ENCODE measurements at regions not wholly inside any gene's neighbourhood (a gene's known extent, or its start where the extent isn't known, plus 50 kb on each side); places are given as distances from the start of the nearest gene placed in this dataset.

- no peak for DNase-seq
- Mint-ChIP-seq H3K9me3 (ENCODE audit: insufficient read depth) (no peaks in the 10 kb centered on the region), H3K4me1 (ENCODE audit: low read depth) (no peaks in the 10 kb centered on the region), H3K27me3 (ENCODE audit: low read depth) (no peaks in the 10 kb centered on the region), H3K27ac (no peak overlapping the region), H3K36me3 (ENCODE audit: low read depth) (no peaks in the 10 kb centered on the region), H3K4me3 (no peak overlapping the region)
- no peak for ATAC-seq
- CTCF ChIA-PET = interaction anchor here (1.0 kb wide), 1 partner anchor 67 kb away, joined by 3 read pairs; no protein-coding TSS in a partner anchor
- POLR2A ChIA-PET = no interaction called here
Measured at GRCh38 chr2:105181282-105181681, 60.3 kb upstream of the GPR45 start.

DNA sequence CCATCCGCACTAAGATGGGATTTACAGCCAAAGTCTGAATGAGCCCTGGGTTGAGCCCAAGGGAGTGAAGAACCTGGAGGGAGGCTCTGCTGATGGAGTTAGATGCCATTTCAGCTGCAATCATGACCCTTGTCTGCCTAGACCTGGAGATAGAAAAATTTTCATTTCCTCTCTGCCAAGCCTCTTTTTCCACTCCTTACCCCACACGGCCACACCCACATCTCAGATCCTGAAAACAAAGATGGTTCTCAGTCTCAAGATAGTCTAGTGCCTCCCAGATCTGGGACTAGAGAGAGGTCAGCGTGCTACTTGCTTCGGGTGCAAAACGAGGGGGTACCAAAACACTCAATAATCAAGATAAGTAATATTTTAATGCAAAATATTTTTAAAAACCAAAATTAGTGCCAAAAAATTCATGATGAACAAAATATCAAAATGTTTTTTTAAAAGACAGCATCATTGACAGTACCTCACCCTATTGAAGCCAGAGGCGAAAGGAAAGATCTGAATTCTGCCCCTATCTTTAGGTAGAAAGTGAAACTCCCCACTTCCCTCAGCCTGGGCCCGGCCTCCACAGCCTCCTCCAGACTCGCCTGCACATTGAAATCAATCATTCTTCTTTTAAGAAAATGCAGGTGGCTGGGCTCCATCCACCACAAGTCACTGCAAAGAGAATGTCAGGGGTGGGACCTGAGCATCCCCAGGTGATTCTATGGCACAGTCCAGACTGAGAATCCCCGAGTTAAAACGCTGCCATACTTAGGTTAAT lies 57.8 kb upstream of the GPR45 start:
- no peak for DNase-seq
- no peaks in the 10 kb centered on the region for H3K36me3 Mint-ChIP-seq (ENCODE audit: low read depth)
- no peaks in the 10 kb centered on the region for H3K4me1 Mint-ChIP-seq (ENCODE audit: low read depth)
- no peak for ATAC-seq
- ChIA-PET POLR2A (no interaction called here), CTCF (no interaction called here)
- no peak overlapping the region for H3K4me3 Mint-ChIP-seq
- H3K9me3 Mint-ChIP-seq (ENCODE audit: insufficient read depth) = no peaks in the 10 kb centered on the region
- H3K27ac Mint-ChIP-seq = no peak overlapping the region
- no peaks in the 10 kb centered on the region for H3K27me3 Mint-ChIP-seq (ENCODE audit: low read depth)

- ATAC-seq (no peak), DNase-seq (no peak)
- H3K36me3 Mint-ChIP-seq (ENCODE audit: low read depth) = no peaks in the 10 kb centered on the region
- H3K27ac Mint-ChIP-seq = no peak overlapping the region
- H3K27me3 Mint-ChIP-seq (ENCODE audit: low read depth) = no peaks in the 10 kb centered on the region
- no peak overlapping the region for H3K4me3 Mint-ChIP-seq
- no peaks in the 10 kb centered on the region for H3K4me1 Mint-ChIP-seq (ENCODE audit: low read depth)
- no peaks in the 10 kb centered on the region for H3K9me3 Mint-ChIP-seq (ENCODE audit: insufficient read depth)
- POLR2A ChIA-PET = no interaction called here
- CTCF ChIA-PET = no interaction called here
Measured at GRCh38 chr2:105184420-105184819, 57.1 kb upstream of the GPR45 start.

GRCh38 chr2:105186967-105187498 lies 54.5 kb upstream of the GPR45 start:
- Mint-ChIP-seq H3K27me3 (ENCODE audit: low read depth) (peaks cover 3% of the 10 kb centered on the region), H3K27ac (no peak overlapping the region), H3K4me3 (no peak overlapping the region), H3K9me3 (ENCODE audit: insufficient read depth) (no peaks in the 10 kb centered on the region), H3K4me1 (ENCODE audit: low read depth) (no peaks in the 10 kb centered on the region), H3K36me3 (ENCODE audit: low read depth) (no peaks in the 10 kb centered on the region)
- DNase-seq = no peak
- ChIA-PET POLR2A (no interaction called here), CTCF (no interaction called here)
- ATAC-seq = no peak

DNA sequence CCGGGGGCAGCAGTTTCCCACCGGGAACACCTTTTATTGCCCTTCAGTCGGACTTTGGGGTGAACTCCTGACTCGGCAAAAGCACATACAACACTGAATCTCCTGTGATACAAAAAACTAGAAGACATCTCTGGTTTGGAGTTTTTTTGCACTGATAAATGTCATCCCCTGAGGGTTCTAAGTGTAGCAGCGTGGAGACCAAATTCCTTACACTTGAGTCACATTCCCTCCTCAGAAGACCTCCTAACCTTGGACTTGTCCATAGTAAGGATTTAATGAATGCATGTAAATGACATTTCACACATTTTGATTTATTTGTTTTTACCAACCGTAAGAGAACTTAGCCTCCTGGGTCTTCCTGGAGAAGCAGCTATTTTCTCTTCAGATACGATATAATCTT lies 54.0 kb upstream of the GPR45 start:
- POLR2A ChIA-PET = no interaction called here
- CTCF ChIA-PET = no interaction called here
- DNase-seq = no peak
- no peak overlapping the region for H3K4me3 Mint-ChIP-seq
- peaks cover 4% of the 10 kb centered on the region for H3K27me3 Mint-ChIP-seq (ENCODE audit: low read depth)
- H3K27ac Mint-ChIP-seq = no peak overlapping the region
- no peaks in the 10 kb centered on the region for H3K36me3 Mint-ChIP-seq (ENCODE audit: low read depth)
- H3K9me3 Mint-ChIP-seq (ENCODE audit: insufficient read depth) = no peaks in the 10 kb centered on the region
- H3K4me1 Mint-ChIP-seq (ENCODE audit: low read depth) = no peaks in the 10 kb centered on the region
- ATAC-seq = no peak

- H3K9me3 Mint-ChIP-seq (ENCODE audit: insufficient read depth) = no peaks in the 10 kb centered on the region
- no peaks in the 10 kb centered on the region for H3K4me1 Mint-ChIP-seq (ENCODE audit: low read depth)
- ATAC-seq = no peak
- no peak for DNase-seq
- H3K27me3 Mint-ChIP-seq (ENCODE audit: low read depth) = peaks cover 4% of the 10 kb centered on the region
- ChIA-PET POLR2A (no interaction called here), CTCF (interaction anchor here (1.1 kb wide), 1 partner anchor 73 kb away, joined by 4 read pairs; no protein-coding TSS in a partner anchor)
- H3K4me3 Mint-ChIP-seq = no peak overlapping the region
- no peak overlapping the region for H3K27ac Mint-ChIP-seq
- H3K36me3 Mint-ChIP-seq (ENCODE audit: low read depth) = no peaks in the 10 kb centered on the region
Measured at GRCh38 chr2:105188343-105188742, 53.2 kb upstream of the GPR45 start.

Data from activated CD8-positive, alpha-beta T cell treated with anti-CD3 and anti-CD28 coated beads, Interleukin-2, amount 10 ng/mL, durations not matched to agents 7 days and 5 days (primary cell).